Activated naive CD4-positive, alpha-beta T cell treated with anti-CD3 and anti-CD28 coated beads, Interleukin-2, amount 10 ng/mL, durations not matched to agents 7 days and 5 days (primary cell): ENCODE measurements at regions not wholly inside any gene's neighbourhood (a gene's known extent, or its start where the extent isn't known, plus 50 kb on each side); places are given as distances from the start of the nearest gene placed in this dataset.

Source experiments
- CTCF ChIA-PET: fragments of 350-600 bp; sonication (Branson Sonifier 250); formaldehyde crosslinking; loops from one replicate; lab custom pipeline; 2021; ENCODE audit warnings: antibody characterized with exemption; lab: Charles Lee
- DNase-seq: peaks from one replicate; pipeline ENCODE4 v3.0.0-alpha.2; 2020
- H3K27ac Mint-ChIP-seq: one replicate; pipeline ENCODE4 v1.8.0; 2021; ENCODE audit warnings: mild to moderate bottlenecking, moderate library complexity, mixed read lengths
- H3K27me3 Mint-ChIP-seq: one replicate; pipeline ENCODE4 v1.8.0; 2021; ENCODE audit warnings: mild to moderate bottlenecking, mixed read lengths
- H3K36me3 Mint-ChIP-seq: one replicate; pipeline ENCODE4 v1.8.0; 2021; ENCODE audit warnings: mixed read lengths
- H3K4me1 Mint-ChIP-seq: one replicate; pipeline ENCODE4 v1.8.0; 2021; ENCODE audit warnings: mixed read lengths
- H3K4me3 Mint-ChIP-seq: one replicate; pipeline ENCODE4 v1.8.0; 2021; ENCODE audit warnings: mild to moderate bottlenecking, moderate library complexity, mixed read lengths
- H3K9me3 Mint-ChIP-seq: one replicate; pipeline ENCODE4 v1.8.0; 2021; ENCODE audit warnings: mixed read lengths

- Mint-ChIP-seq H3K27me3 (no peaks in the 10 kb centered on the region), H3K4me1 (no peaks in the 10 kb centered on the region), H3K9me3 (no peaks in the 10 kb centered on the region), H3K27ac (no peak overlapping the region), H3K36me3 (no peaks in the 10 kb centered on the region), H3K4me3 (no peak overlapping the region)
- no peak for DNase-seq
- CTCF ChIA-PET: no interaction called here
Measured at GRCh38 chr20:52888096-52888495, 84.1 kb upstream of the TSHZ2 start.

- Mint-ChIP-seq H3K27me3 (peaks cover 5% of the 10 kb centered on the region), H3K36me3 (no peaks in the 10 kb centered on the region), H3K9me3 (peaks cover 2% of the 10 kb centered on the region), H3K4me1 (no peaks in the 10 kb centered on the region), H3K4me3 (no peak overlapping the region), H3K27ac (no peak overlapping the region)
- CTCF ChIA-PET: no interaction called here
- no peak for DNase-seq
Measured at GRCh38 chr20:52880997-52881396, 91.2 kb upstream of the TSHZ2 start.

DNA sequence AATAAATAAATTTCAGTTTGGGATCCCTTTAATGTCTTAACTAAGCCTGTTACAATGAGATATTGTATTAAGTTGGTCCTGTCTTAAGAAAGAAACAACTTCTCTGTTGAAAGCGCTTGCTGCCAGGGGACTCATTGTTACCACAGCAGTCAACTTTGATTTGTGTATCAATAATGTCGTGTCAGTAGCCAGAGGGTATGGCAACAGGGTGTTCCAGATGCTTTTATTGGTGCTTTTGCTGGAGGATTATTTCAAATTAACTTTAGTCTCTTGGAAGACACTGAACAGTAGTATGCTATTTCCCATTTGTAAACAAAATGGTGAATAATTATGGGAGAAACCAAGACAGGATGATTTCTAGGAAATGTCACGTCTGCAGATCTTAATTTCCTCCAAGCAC, 91.9 kb upstream of the TSHZ2 start:
- no peak for DNase-seq
- H3K27me3 Mint-ChIP-seq: peaks cover 5% of the 10 kb centered on the region
- CTCF ChIA-PET: no interaction called here
- H3K4me3 Mint-ChIP-seq: no peak overlapping the region
- no peaks in the 10 kb centered on the region for H3K36me3 Mint-ChIP-seq
- H3K4me1 Mint-ChIP-seq: no peaks in the 10 kb centered on the region
- H3K9me3 Mint-ChIP-seq: peaks cover 2% of the 10 kb centered on the region
- no peak overlapping the region for H3K27ac Mint-ChIP-seq

DNA sequence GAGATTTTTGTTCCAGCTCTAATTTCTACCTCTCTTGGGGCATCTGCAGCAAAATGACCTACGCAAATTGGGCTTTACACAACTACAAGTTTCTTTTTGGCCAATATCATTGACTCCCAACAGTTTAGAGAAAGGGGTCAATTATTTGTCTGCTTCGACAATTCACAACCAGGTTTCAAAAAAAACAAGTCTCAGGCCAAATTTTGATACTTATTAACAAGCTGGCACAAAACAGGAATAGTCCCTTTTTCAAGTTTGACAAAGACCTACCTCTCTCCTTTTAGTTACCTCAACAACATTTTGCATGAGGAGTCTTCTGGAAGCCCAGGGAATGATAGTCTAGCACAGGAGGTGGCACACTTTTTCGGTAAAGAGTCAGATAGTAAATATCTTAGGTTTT, 97.9 kb upstream of the TSHZ2 start:
- no peaks in the 10 kb centered on the region for H3K4me1 Mint-ChIP-seq
- no peak overlapping the region for H3K4me3 Mint-ChIP-seq
- H3K27me3 Mint-ChIP-seq: peaks cover 5% of the 10 kb centered on the region
- DNase-seq: no peak
- no peaks in the 10 kb centered on the region for H3K36me3 Mint-ChIP-seq
- no peaks in the 10 kb centered on the region for H3K9me3 Mint-ChIP-seq
- no peak overlapping the region for H3K27ac Mint-ChIP-seq
- CTCF ChIA-PET: no interaction called here

- DNase-seq: no peak
- CTCF ChIA-PET: no interaction called here
- no peaks in the 10 kb centered on the region for H3K27me3 Mint-ChIP-seq
- H3K9me3 Mint-ChIP-seq: peaks cover 2% of the 10 kb centered on the region
- H3K4me3 Mint-ChIP-seq: no peak overlapping the region
- no peaks in the 10 kb centered on the region for H3K36me3 Mint-ChIP-seq
- H3K27ac Mint-ChIP-seq: no peak overlapping the region
- H3K4me1 Mint-ChIP-seq: no peaks in the 10 kb centered on the region
Measured at GRCh38 chr20:52869698-52870501, 102.3 kb upstream of the TSHZ2 start.

- peaks cover 4% of the 10 kb centered on the region for H3K4me1 Mint-ChIP-seq
- H3K4me3 Mint-ChIP-seq: no peak overlapping the region
- CTCF ChIA-PET: interaction anchor here (0.6 kb wide), 1 partner anchor 485 kb away, joined by 3 read pairs; no protein-coding TSS in a partner anchor
- H3K9me3 Mint-ChIP-seq: peaks cover 2% of the 10 kb centered on the region
- no peak for DNase-seq
- H3K36me3 Mint-ChIP-seq: no peaks in the 10 kb centered on the region
- H3K27me3 Mint-ChIP-seq: no peaks in the 10 kb centered on the region
- no peak overlapping the region for H3K27ac Mint-ChIP-seq
Measured at GRCh38 chr20:52869276-52869675, 102.9 kb upstream of the TSHZ2 start.

DNA sequence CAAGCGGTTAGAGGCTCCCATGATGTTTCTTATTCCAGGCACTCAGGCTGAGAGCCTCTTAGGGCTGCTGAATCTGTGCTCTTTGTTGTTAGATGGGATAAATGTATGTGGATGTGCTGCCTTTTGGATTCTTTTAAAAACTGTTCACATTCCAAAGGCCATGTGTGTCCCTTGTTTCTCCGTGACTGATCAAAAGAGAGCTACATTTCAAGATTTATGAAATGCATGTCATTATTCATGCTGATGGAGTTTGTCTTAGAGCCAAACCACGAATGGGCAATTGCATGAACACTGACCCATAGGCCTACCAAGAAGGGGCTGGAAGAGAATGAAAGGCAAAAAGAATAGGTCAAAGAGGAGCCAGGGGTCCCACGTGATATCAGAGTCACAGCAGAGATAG, 104.9 kb upstream of the TSHZ2 start:
- peaks cover 5% of the 10 kb centered on the region for H3K9me3 Mint-ChIP-seq
- H3K4me1 Mint-ChIP-seq: peaks cover 4% of the 10 kb centered on the region
- CTCF ChIA-PET: no interaction called here
- H3K27me3 Mint-ChIP-seq: no peaks in the 10 kb centered on the region
- DNase-seq: no peak
- H3K36me3 Mint-ChIP-seq: no peaks in the 10 kb centered on the region
- no peak overlapping the region for H3K4me3 Mint-ChIP-seq
- H3K27ac Mint-ChIP-seq: no peak overlapping the region

- Mint-ChIP-seq H3K36me3 (no peaks in the 10 kb centered on the region), H3K9me3 (peaks cover 5% of the 10 kb centered on the region), H3K27me3 (no peaks in the 10 kb centered on the region), H3K4me3 (no peak overlapping the region), H3K4me1 (peaks cover 4% of the 10 kb centered on the region), H3K27ac (no peak overlapping the region)
- no peak for DNase-seq
- CTCF ChIA-PET: no interaction called here
Measured at GRCh38 chr20:52864916-52865605, 107.1 kb upstream of the TSHZ2 start.

GRCh38 chr20:52859156-52859876, 112.8 kb upstream of the TSHZ2 start:
- H3K4me1 Mint-ChIP-seq: no peaks in the 10 kb centered on the region
- CTCF ChIA-PET: no interaction called here
- no peak overlapping the region for H3K4me3 Mint-ChIP-seq
- no peaks in the 10 kb centered on the region for H3K27me3 Mint-ChIP-seq
- H3K36me3 Mint-ChIP-seq: no peaks in the 10 kb centered on the region
- H3K27ac Mint-ChIP-seq: no peak overlapping the region
- no peak for DNase-seq
- peaks cover 3% of the 10 kb centered on the region for H3K9me3 Mint-ChIP-seq

DNA sequence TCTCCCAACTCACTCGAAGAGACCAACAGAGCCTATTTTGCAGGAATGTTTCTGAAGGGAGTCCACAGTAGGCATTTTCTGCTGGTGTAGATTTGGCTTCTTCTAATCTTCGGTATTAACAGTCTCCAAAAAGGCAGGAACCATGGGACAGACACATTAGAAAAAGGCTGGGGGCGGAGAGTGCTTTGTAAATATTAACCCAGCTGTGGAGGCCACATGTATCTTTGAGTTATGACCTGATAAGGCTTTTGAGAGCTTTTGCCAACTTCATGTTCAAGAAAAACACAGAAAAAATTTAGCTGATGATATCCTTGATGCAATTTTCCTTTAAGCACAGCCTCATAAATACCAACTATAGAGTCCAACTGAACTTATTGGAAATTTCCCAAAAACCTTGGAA, 119.4 kb upstream of the TSHZ2 start:
- H3K36me3 Mint-ChIP-seq: no peaks in the 10 kb centered on the region
- H3K4me3 Mint-ChIP-seq: no peak overlapping the region
- CTCF ChIA-PET: no interaction called here
- no peak overlapping the region for H3K27ac Mint-ChIP-seq
- H3K27me3 Mint-ChIP-seq: no peaks in the 10 kb centered on the region
- no peaks in the 10 kb centered on the region for H3K4me1 Mint-ChIP-seq
- H3K9me3 Mint-ChIP-seq: no peaks in the 10 kb centered on the region
- DNase-seq: no peak

DNA sequence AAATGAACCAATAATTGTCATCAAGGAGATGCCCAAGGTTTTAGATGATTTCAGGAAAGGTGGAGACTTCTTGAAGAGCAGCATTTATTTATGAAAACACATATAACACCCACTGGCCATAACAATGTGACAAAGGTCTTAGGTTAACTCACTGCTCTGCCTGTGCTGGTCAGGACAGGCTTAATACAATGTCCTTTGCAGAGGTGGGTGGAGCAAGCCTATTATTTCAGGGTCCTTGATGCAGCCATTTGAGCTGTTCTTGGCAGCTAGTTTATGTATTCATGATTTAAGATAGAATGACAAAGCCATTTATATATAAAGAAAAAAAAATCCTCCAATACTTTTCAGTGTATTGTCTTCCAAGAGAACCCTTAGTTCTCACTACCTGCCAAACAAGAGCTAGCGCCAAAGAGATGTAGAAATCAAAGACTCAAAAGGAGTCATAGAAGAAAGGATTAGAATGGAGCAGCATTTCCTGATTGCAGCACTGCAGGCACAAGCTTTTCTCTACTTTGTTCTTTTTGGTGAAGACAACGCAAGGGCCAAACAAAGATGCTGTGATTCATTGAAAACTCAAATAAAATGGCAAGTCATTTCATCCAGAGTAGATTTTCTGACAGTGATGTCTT, 124.3 kb upstream of the TSHZ2 start:
- H3K9me3 Mint-ChIP-seq: no peaks in the 10 kb centered on the region
- no peaks in the 10 kb centered on the region for H3K27me3 Mint-ChIP-seq
- DNase-seq: no peak
- no peak overlapping the region for H3K27ac Mint-ChIP-seq
- no peaks in the 10 kb centered on the region for H3K36me3 Mint-ChIP-seq
- H3K4me3 Mint-ChIP-seq: no peak overlapping the region
- CTCF ChIA-PET: no interaction called here
- no peaks in the 10 kb centered on the region for H3K4me1 Mint-ChIP-seq

GRCh38 chr20:52847029-52847660, 125.0 kb upstream of the TSHZ2 start:
- Mint-ChIP-seq H3K27ac (no peak overlapping the region), H3K36me3 (no peaks in the 10 kb centered on the region), H3K9me3 (no peaks in the 10 kb centered on the region), H3K4me3 (no peak overlapping the region), H3K27me3 (no peaks in the 10 kb centered on the region), H3K4me1 (no peaks in the 10 kb centered on the region)
- CTCF ChIA-PET: no interaction called here
- DNase-seq: no peak

DNA sequence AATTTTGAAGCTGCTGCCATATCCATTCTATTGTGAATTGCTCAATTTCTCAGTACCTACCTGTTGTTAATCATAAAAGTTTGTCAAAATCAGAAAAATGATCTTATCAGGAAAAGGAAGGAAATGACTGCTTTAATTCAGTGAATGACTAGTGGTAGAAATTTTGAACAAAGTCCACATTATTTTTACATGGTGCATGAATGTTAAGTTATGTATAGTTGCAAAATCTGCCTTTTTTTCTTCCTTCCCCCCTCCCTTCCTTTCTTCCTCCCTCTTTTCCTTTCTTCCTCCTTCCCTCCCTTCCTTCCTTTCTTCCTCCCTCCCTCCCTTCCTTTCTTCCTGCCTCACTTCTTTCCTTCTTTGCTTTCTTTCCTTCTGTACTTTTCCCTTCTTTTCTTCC, 127.1 kb upstream of the TSHZ2 start:
- H3K27ac Mint-ChIP-seq: no peak overlapping the region
- no peaks in the 10 kb centered on the region for H3K36me3 Mint-ChIP-seq
- H3K4me3 Mint-ChIP-seq: no peak overlapping the region
- no peaks in the 10 kb centered on the region for H3K9me3 Mint-ChIP-seq
- CTCF ChIA-PET: no interaction called here
- no peaks in the 10 kb centered on the region for H3K27me3 Mint-ChIP-seq
- DNase-seq: no peak
- H3K4me1 Mint-ChIP-seq: no peaks in the 10 kb centered on the region

GRCh38 chr20:52843425-52843824, 128.7 kb upstream of the TSHZ2 start:
- no peak for DNase-seq
- no peaks in the 10 kb centered on the region for H3K9me3 Mint-ChIP-seq
- H3K4me1 Mint-ChIP-seq: no peaks in the 10 kb centered on the region
- CTCF ChIA-PET: no interaction called here
- no peaks in the 10 kb centered on the region for H3K36me3 Mint-ChIP-seq
- no peaks in the 10 kb centered on the region for H3K27me3 Mint-ChIP-seq
- no peak overlapping the region for H3K27ac Mint-ChIP-seq
- H3K4me3 Mint-ChIP-seq: no peak overlapping the region
